ENCODE measurements at regions not wholly inside any gene's neighbourhood (a gene's known extent, or its start where the extent isn't known, plus 50 kb on each side); places are given as distances from the start of the nearest gene placed in this dataset.

GRCh38 chr3:188940573-188940932 lies 231.2 kb upstream of the TPRG1 start:
- no peak for DNase-seq (ENCODE audit: low spot score)

GRCh38 chr3:188941103-188941502 lies 230.7 kb upstream of the TPRG1 start:
- DNase-seq (ENCODE audit: low spot score), result peak; percentile 69

GRCh38 chr3:188942191-188942590 lies 229.6 kb upstream of the TPRG1 start:
- DNase-seq (ENCODE audit: low spot score), result no peak

- no peak for DNase-seq (ENCODE audit: low spot score)
Observed at GRCh38 chr3:188943591-188943990, 228.2 kb upstream of the TPRG1 start.

- DNase-seq (ENCODE audit: low spot score), result no peak
Observed at GRCh38 chr3:188944108-188944507, 227.7 kb upstream of the TPRG1 start.

GRCh38 chr3:188946351-188947240 lies 225.2 kb upstream of the TPRG1 start:
- no peak for DNase-seq (ENCODE audit: low spot score)

- peak; percentile 92 for DNase-seq (ENCODE audit: low spot score)
Observed at GRCh38 chr3:188947401-188948280, 224.1 kb upstream of the TPRG1 start.

- DNase-seq (ENCODE audit: low spot score), result peak; percentile 75
Observed at GRCh38 chr3:188948281-188948996, 223.3 kb upstream of the TPRG1 start.

GRCh38 chr3:188948997-188949389 lies 222.8 kb upstream of the TPRG1 start:
- peak; percentile 90 for DNase-seq (ENCODE audit: low spot score)

GRCh38 chr3:188949456-188949855 lies 222.3 kb upstream of the TPRG1 start:
- no peak for DNase-seq (ENCODE audit: low spot score)

GRCh38 chr3:188949996-188950395 lies 221.8 kb upstream of the TPRG1 start:
- DNase-seq (ENCODE audit: low spot score), result no peak

GRCh38 chr3:188950832-188951489 lies 220.8 kb upstream of the TPRG1 start:
- no peak for DNase-seq (ENCODE audit: low spot score)

- DNase-seq (ENCODE audit: low spot score), result no peak
Observed at GRCh38 chr3:188951734-188952133, 220.0 kb upstream of the TPRG1 start.

GRCh38 chr3:188954590-188955208 lies 217.1 kb upstream of the TPRG1 start:
- DNase-seq (ENCODE audit: low spot score), result peak; percentile 98

- no peak for DNase-seq (ENCODE audit: low spot score)
Observed at GRCh38 chr3:188955919-188956318, 215.9 kb upstream of the TPRG1 start.

GRCh38 chr3:188956839-188957489 lies 214.8 kb upstream of the TPRG1 start:
- peak; percentile 85 for DNase-seq (ENCODE audit: low spot score)

GRCh38 chr3:188959013-188959412 lies 212.8 kb upstream of the TPRG1 start:
- no peak for DNase-seq (ENCODE audit: low spot score)

GRCh38 chr3:188962253-188963247 lies 209.2 kb upstream of the TPRG1 start:
- no peak for DNase-seq (ENCODE audit: low spot score)

GRCh38 chr3:188964957-188965356 lies 206.8 kb upstream of the TPRG1 start:
- DNase-seq (ENCODE audit: low spot score), result no peak

- DNase-seq (ENCODE audit: low spot score), result no peak
Observed at GRCh38 chr3:188972310-188972709, 199.5 kb upstream of the TPRG1 start.

All from pons (tissue), 1 donor.